HEK293 (cell line): ENCODE measurements at regions not wholly inside any gene's neighbourhood (a gene's known extent, or its start where the extent isn't known, plus 50 kb on each side); places are given as distances from the start of the nearest gene placed in this dataset.

Experiments
- CTCF ChIA-PET: fragments of 350-600 bp; formaldehyde crosslinking; extraction: SDS; loops from one replicate; lab custom pipeline; 2021; ENCODE audit warnings: antibody characterized with exemption; lab: Yijun Ruan, JAX
- POLR2A ChIA-PET: fragments of 300-600 bp; formaldehyde crosslinking; extraction: SDS; loops from one replicate; lab custom pipeline; 2020; ENCODE audit warnings: antibody characterized with exemption, inconsistent platforms; lab: Yijun Ruan, JAX
- H3K27ac ChIP-seq: fragments of 200-500 bp; sonication (Bioruptor generic); 2 replicates; pipeline ENCODE4 v1.5.1; 2014; ENCODE audit warnings: low read depth, low read length, control low read depth, inconsistent platforms; ENCODE audit errors: extremely low read depth
- H3K36me3 ChIP-seq, 2 experiments: fragments of 200-500 bp in 1 of 2; sonication (Bioruptor generic) in 1 of 2; 1 replicate in 1 of 2; 2 replicates in 1 of 2; pipeline ENCODE4 v1.5.1; 2014 to 2017; ENCODE audit warnings: inconsistent platforms in 2 of 2, low read length in 2 of 2; ENCODE audit not compliant: control insufficient read depth in 2 of 2, insufficient read depth in 1 of 2
- H3K4me1 ChIP-seq: fragments of 200-500 bp; sonication (Bioruptor generic); 2 replicates; pipeline ENCODE4 v1.5.1; 2014; ENCODE audit warnings: mild to moderate bottlenecking, low read length, inconsistent platforms; ENCODE audit not compliant: control insufficient read depth, insufficient read depth
- H3K4me3 ChIP-seq: 2 replicates; pipeline ENCODE4 v1.5.1; 2011; ENCODE audit warnings: low read depth, mild to moderate bottlenecking, control low read depth, low read length, moderate library complexity
- H3K9me3 ChIP-seq: fragments of 200-500 bp; sonication (Bioruptor generic); 2 replicates; pipeline ENCODE4 v1.5.1; 2014; ENCODE audit warnings: low read depth, low read length, inconsistent platforms; ENCODE audit not compliant: control insufficient read depth, insufficient read depth
- OVOL3 ChIP-seq: fragments of 450-650 bp; formaldehyde crosslinking; IDR thresholded peaks from 2 replicates; pipeline ENCODE4 v1.5.1; 2016; ENCODE audit warnings: missing biosample characterization, missing genetic modification characterization
- PRDM2 ChIP-seq: fragments of 450-650 bp; formaldehyde crosslinking; IDR thresholded peaks from 2 replicates; pipeline ENCODE4 v1.5.1; 2016; ENCODE audit warnings: missing biosample characterization, missing genetic modification characterization, borderline replicate concordance
- ZNF138 ChIP-seq: fragments of 450-650 bp; formaldehyde crosslinking; IDR thresholded peaks from 2 replicates; pipeline ENCODE4 v1.5.1; 2016; ENCODE audit warnings: missing biosample characterization, missing genetic modification characterization, borderline replicate concordance
- ZNF341 ChIP-seq: fragments of 450-650 bp; formaldehyde crosslinking; IDR thresholded peaks from 2 replicates; pipeline ENCODE4; 2016; ENCODE audit warnings: low read depth, missing biosample characterization, missing genetic modification characterization
- ZNF362 ChIP-seq: fragments of 450-650 bp; formaldehyde crosslinking; IDR thresholded peaks from 2 replicates; pipeline ENCODE4 v1.5.1; 2016; ENCODE audit warnings: missing biosample characterization, missing genetic modification characterization
- ZNF398 ChIP-seq: fragments of 450-650 bp; formaldehyde crosslinking; IDR thresholded peaks from 2 replicates; pipeline ENCODE4 v1.5.1; 2017; ENCODE audit warnings: missing biosample characterization, missing genetic modification characterization
- ZNF544 ChIP-seq: fragments of 450-650 bp; formaldehyde crosslinking; IDR thresholded peaks from 2 replicates; pipeline ENCODE4 v1.5.0; 2017; ENCODE audit warnings: missing biosample characterization, missing genetic modification characterization
- ZNF548 ChIP-seq: fragments of 450-650 bp; formaldehyde crosslinking; IDR thresholded peaks from 2 replicates; pipeline ENCODE4 v1.5.1; 2016; ENCODE audit warnings: missing biosample characterization, missing genetic modification characterization
- ZNF580 ChIP-seq: fragments of 450-650 bp; formaldehyde crosslinking; IDR thresholded peaks from 2 replicates; pipeline ENCODE4 v1.5.1; 2016; ENCODE audit warnings: missing biosample characterization, missing genetic modification characterization
- ZNF670 ChIP-seq: fragments of 450-650 bp; formaldehyde crosslinking; IDR thresholded peaks from 2 replicates; pipeline ENCODE4 v1.5.1; 2016; ENCODE audit warnings: missing biosample characterization, missing genetic modification characterization, low read depth
- TF ChIP-seq, protein P1 (sequence below): fragments of 450-650 bp; formaldehyde crosslinking; IDR thresholded peaks from 2 replicates; pipeline ENCODE4 v1.5.1; 2017; ENCODE audit warnings: missing biosample characterization, missing genetic modification characterization

GRCh38 chr18:27665264-27665799 lies 480.2 kb upstream of the CHST9 start:
- H3K4me1 ChIP-seq: no peaks in the 10 kb centered on the region
- no peaks in the 10 kb centered on the region for H3K9me3 ChIP-seq
- TF ChIP-seq ZNF398 (tag by site-specific recombination): no peak
- TF ChIP-seq ZNF580 (tag by site-specific recombination): no peak
- TF ChIP-seq, protein P1, sequence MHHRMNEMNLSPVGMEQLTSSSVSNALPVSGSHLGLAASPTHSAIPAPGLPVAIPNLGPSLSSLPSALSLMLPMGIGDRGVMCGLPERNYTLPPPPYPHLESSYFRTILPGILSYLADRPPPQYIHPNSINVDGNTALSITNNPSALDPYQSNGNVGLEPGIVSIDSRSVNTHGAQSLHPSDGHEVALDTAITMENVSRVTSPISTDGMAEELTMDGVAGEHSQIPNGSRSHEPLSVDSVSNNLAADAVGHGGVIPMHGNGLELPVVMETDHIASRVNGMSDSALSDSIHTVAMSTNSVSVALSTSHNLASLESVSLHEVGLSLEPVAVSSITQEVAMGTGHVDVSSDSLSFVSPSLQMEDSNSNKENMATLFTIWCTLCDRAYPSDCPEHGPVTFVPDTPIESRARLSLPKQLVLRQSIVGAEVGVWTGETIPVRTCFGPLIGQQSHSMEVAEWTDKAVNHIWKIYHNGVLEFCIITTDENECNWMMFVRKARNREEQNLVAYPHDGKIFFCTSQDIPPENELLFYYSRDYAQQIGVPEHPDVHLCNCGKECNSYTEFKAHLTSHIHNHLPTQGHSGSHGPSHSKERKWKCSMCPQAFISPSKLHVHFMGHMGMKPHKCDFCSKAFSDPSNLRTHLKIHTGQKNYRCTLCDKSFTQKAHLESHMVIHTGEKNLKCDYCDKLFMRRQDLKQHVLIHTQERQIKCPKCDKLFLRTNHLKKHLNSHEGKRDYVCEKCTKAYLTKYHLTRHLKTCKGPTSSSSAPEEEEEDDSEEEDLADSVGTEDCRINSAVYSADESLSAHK (tag by site-specific recombination): no peak
- TF ChIP-seq ZNF341 (tag by site-specific recombination): no peak
- TF ChIP-seq ZNF138: no peak
- TF ChIP-seq ZNF362 (tag by site-specific recombination): no peak
- ChIA-PET CTCF (interaction anchor here (0.8 to 1.1 kb wide), 2 partner anchors 59 to 72 kb away, joined by 3 read pairs; no protein-coding TSS in a partner anchor), POLR2A (no interaction called here)
- H3K36me3 ChIP-seq: no peaks in the 10 kb centered on the region
- H3K27ac ChIP-seq: no peak overlapping the region
- H3K4me3 ChIP-seq: no peak overlapping the region

- no peaks in the 10 kb centered on the region for H3K36me3 ChIP-seq
- CTCF ChIA-PET: interaction anchor here (0.7 kb wide), 1 partner anchor 11 kb away, joined by 3 read pairs; no protein-coding TSS in a partner anchor
Measured at GRCh38 chr18:27662949-27663348, 477.8 kb upstream of the CHST9 start.

More at GRCh38 chr18:27662949-27663348, 477.8 kb upstream of the CHST9 start:
- TF ChIP-seq ZNF670 (tag by site-specific recombination) (no peak), PRDM2 (tag by site-specific recombination) (no peak), ZNF544 (no peak), ZNF548 (tag by site-specific recombination) (no peak), OVOL3 (tag by site-specific recombination) (no peak)
- no peaks in the 10 kb centered on the region for H3K9me3 ChIP-seq
- H3K27ac ChIP-seq: no peak overlapping the region
- H3K4me1 ChIP-seq: no peaks in the 10 kb centered on the region
- POLR2A ChIA-PET: no interaction called here
- H3K4me3 ChIP-seq: no peak overlapping the region
